ENCODE measurements at regions not wholly inside any gene's neighbourhood (a gene's known extent, or its start where the extent isn't known, plus 50 kb on each side); places are given as distances from the start of the nearest gene placed in this dataset.

DNA sequence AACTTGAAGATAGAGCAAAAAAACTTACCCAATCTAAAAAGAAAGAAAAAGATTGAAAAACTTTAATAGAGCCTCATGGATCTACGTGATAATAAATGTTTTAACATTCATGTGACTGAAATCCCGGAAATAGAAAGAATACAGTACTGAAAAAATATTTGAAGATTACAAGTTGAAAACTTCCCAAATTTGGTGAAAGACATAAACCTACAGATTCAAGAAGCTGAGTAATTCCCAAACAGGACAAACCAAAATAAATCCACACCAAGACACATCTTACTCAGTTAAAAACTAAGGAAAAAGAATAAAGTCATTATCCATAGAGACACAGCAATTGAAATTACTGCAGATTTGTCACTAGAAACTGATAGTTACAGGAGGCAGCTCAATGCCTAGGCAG is 121.8 kb upstream of the NUDT7 start:
- TF ChIP-seq EZH2 (IDR thresholded peaks at IDR 0.05; ENCODE audit: insufficient read depth, poor library complexity, severe bottlenecking): no peak
- no peak for TF ChIP-seq EZH2phosphoT487 (IDR thresholded peaks at IDR 0.05; ENCODE audit: insufficient read depth, low read depth)

All from GM23248 (cell line).